ENCODE measurements at regions not wholly inside any gene's neighbourhood (a gene's known extent, or its start where the extent isn't known, plus 50 kb on each side); places are given as distances from the start of the nearest gene placed in this dataset.
"Not testable (repeated sequence)": the region's sequence is repeated elsewhere in the genome, so short reads cannot be mapped to it uniquely, and the experiment has no call there.

DNA sequence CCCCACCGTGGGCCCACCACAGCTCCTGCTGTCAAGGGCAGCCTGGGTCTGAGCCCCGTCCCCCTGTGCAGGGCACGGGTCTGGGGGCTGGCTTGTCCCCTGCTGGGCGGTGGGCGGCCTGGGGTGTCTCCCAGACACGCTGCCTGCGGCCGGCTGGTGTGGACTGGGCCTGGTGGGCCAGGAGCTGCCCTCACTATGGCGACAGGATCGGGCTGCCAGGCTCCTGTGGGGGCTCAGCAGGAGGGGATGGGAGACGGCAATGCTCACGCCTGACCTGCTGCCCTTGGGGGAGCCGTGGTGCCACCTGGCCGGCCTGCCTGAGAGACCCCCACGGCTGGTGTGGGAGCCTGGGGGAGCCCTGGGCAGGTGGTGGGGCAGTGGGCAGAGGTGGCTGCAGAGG lies 156.1 kb downstream of the TMEM121 start:
- not testable (repeated sequence) for TF ChIP-seq EP300, POLR2AphosphoS5 (IDR thresholded peaks at IDR 0.05)
- TF ChIP-seq, protein P1, sequence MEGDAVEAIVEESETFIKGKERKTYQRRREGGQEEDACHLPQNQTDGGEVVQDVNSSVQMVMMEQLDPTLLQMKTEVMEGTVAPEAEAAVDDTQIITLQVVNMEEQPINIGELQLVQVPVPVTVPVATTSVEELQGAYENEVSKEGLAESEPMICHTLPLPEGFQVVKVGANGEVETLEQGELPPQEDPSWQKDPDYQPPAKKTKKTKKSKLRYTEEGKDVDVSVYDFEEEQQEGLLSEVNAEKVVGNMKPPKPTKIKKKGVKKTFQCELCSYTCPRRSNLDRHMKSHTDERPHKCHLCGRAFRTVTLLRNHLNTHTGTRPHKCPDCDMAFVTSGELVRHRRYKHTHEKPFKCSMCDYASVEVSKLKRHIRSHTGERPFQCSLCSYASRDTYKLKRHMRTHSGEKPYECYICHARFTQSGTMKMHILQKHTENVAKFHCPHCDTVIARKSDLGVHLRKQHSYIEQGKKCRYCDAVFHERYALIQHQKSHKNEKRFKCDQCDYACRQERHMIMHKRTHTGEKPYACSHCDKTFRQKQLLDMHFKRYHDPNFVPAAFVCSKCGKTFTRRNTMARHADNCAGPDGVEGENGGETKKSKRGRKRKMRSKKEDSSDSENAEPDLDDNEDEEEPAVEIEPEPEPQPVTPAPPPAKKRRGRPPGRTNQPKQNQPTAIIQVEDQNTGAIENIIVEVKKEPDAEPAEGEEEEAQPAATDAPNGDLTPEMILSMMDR (IDR thresholded peaks at IDR 0.05), result not testable (repeated sequence)
